Stimulated activated CD4-positive, alpha-beta T cell treated with anti-CD3 and anti-CD28 coated beads, Interleukin-1b, Interleukin-23, amount 100 ng/mL, for 1 hour (primary cell): ENCODE measurements at regions not wholly inside any gene's neighbourhood (a gene's known extent, or its start where the extent isn't known, plus 50 kb on each side); places are given as distances from the start of the nearest gene placed in this dataset.
"Not testable (repeated sequence)": the region's sequence is repeated elsewhere in the genome, so short reads cannot be mapped to it uniquely, and the experiment has no call there.

Experiments used
- DNase-seq, 2 donors: peaks; one replicate each; pipeline ENCODE4 v3.0.0-alpha.2; 2020; ENCODE audit warnings: low read depth in 2 of 2

GRCh38 chr10:120204877-120205276 lies 252.2 kb upstream of the PLPP4 start:
- no peak for DNase-seq

GRCh38 chr10:120205368-120206018 lies 251.5 kb upstream of the PLPP4 start:
- DNase-seq, result no peak

DNA sequence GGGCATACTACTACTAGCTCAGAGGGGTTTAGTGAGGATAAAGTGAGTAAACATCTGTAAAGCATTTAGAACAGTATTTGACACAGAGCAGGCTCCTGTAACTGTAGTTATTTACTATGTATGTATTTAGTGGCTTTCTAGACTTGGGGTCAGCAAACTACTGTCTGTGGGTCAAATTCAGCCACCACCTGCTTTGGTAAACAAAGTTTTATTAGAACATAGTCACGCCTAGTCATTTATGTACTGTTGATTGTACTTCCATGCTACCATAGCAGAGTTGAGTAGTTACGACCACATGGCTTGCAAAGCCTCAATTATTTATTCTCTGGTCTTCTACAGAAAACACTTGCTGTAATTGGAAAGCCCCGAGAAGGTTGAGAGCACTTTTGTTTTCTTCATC lies 248.5 kb upstream of the PLPP4 start:
- no peak for DNase-seq

DNA sequence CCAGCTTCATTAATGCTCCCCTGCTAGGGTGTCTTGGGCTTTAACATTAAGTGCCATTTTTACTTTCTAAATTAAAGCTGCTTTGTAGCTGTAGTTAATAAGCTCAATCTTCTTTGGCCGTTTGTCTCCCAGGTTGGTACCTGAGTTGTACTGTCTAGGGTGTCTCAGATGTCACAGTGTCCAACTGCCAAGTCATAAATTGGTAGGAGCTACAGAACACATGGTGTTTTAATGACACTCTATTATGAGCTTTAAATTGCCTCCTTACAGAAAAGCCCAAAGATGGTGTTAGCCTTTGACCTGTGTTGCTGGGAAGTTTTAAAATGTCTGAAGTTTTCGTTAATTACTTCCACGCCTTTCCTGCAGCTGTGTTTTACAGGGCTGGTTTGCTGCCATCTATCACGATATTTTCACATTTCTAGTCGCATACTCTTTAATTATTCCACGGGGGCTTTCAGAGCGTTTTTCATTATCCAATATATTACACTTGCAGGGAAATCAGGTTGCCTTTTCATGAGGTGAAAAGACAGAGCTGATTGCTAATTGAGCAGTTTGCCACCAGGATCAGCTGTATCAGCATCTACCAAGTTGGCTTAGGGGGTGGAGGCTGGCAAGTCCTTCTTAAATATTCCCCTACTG lies 247.8 kb upstream of the PLPP4 start:
- DNase-seq, result no peak

- DNase-seq, result no peak
Measured at GRCh38 chr10:120212275-120212674, 244.8 kb upstream of the PLPP4 start.

- DNase-seq, result not testable (repeated sequence)
Measured at GRCh38 chr10:120213283-120213682, 243.7 kb upstream of the PLPP4 start.

DNA sequence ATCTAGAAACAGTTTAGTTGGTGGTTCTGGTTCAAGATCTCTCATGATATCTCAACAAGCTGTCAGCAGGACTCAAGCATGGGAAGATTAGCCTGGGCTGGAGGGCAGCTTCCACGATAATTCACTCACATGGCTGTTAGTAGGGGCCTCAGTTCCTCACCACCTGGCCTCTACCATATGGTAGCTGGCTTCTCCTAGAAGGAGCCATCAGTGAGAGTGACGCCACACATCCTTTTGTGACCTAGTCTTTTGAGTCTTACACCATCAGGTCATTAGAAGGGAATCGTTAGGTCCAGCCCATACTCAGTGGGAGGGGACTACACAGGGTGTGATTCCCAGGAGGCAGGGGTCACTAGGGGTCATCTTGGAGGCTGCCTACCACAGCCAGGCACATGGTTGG lies 239.3 kb upstream of the PLPP4 start:
- DNase-seq, result no peak

- no peak for DNase-seq
Measured at GRCh38 chr10:120221873-120222485, 235.0 kb upstream of the PLPP4 start.

DNA sequence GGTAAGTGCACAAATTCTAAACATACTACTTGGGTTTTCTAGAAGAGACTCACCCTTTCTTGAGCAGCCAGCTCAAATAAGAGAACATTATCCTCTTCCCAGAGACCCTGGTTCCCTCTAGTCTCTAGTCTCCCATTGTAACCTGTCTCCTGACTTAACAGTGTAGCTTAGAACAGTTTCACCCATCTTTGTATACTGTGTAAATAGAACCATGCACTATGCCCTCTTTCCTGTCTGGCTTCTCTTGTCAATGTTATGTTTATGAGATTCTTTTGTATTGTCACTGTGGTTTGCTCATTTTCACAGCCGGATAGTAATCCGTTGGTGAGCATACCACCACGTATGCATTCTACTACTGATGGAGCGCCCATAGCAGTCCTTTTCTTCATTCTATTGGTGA lies 227.4 kb upstream of the PLPP4 start:
- DNase-seq, result no peak

DNA sequence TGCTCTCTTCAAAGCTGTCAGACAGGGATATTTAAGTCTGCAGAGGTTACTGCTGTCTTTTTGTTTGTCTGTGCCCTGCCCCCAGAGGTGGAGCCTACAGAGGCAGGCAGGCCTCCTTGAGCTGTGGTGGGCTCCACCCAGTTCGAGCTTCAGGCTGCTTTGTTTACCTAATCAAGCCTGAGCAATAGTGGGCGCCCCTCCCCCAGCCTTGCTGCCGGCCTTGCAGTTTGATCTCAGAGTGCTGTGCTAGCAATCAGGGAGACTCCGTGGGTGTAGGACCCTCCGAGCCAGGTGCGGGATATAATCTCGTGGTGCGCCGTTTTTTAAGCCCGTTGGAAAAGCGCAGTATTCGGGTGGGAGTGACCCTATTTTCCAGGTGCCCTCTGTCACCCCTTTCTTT lies 217.3 kb upstream of the PLPP4 start:
- not testable (repeated sequence) for DNase-seq

- no peak for DNase-seq
Measured at GRCh38 chr10:120251821-120252442, 205.1 kb upstream of the PLPP4 start.

- DNase-seq, result no peak
Measured at GRCh38 chr10:120253131-120253530, 203.9 kb upstream of the PLPP4 start.

DNA sequence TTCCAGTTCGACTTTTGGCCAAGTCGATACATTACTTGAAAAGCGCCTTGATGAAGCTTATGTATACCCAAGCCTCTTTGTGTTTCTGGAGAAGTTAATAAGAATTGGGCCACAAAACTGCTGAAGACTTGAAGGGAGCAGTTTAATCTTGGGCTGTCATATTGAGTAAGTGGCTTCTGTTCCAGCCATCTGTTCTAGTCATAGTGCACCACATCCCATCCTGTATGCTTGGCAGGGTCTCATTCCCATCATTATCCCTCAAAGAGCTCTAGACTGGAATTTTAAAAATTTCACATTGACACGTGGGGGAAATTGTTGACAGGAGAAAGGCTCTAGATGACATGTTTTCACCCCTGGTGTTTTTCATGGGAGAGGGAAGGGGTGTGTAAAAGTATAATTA lies 196.6 kb upstream of the PLPP4 start:
- DNase-seq, result no peak

- DNase-seq, result no peak
Measured at GRCh38 chr10:120262857-120263547, 194.0 kb upstream of the PLPP4 start.

- DNase-seq, result no peak
Measured at GRCh38 chr10:120266022-120266421, 191.0 kb upstream of the PLPP4 start.

- no peak for DNase-seq
Measured at GRCh38 chr10:120270906-120271305, 186.1 kb upstream of the PLPP4 start.

GRCh38 chr10:120271696-120272095 lies 185.3 kb upstream of the PLPP4 start:
- no peak for DNase-seq

GRCh38 chr10:120272350-120272749 lies 184.7 kb upstream of the PLPP4 start:
- no peak for DNase-seq

DNA sequence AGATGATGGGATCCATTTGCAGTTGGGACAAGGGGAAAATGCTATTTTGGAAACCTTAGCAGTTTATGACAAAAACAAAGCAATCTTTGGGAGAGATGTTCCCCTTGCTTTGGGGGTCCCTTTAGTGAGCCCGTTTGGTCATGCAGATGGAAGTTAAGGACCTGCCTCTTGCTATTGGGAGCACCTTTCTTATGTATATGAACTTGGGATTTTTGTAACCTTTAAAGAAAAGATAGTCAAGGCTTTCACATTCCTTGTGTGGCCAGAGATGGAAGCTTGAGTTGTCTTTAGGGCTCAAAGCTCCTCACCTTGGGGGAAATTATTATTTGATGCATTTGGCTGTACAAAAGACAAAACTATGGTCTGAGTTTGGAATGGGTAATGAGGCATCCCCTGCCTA lies 179.0 kb upstream of the PLPP4 start:
- no peak for DNase-seq

- no peak for DNase-seq
Measured at GRCh38 chr10:120279196-120279595, 177.8 kb upstream of the PLPP4 start.

GRCh38 chr10:120282421-120282820 lies 174.6 kb upstream of the PLPP4 start:
- DNase-seq, result no peak

GRCh38 chr10:120282846-120283492 lies 174.1 kb upstream of the PLPP4 start:
- DNase-seq, result no peak
